Natural killer cell (primary cell): ENCODE measurements at regions not wholly inside any gene's neighbourhood (a gene's known extent, or its start where the extent isn't known, plus 50 kb on each side); places are given as distances from the start of the nearest gene placed in this dataset.

Experiments used
- ATAC-seq, 3 donors: fragments of 150-1000 bp in 2 of 3; fragments of 200-7000 bp in 1 of 3; cut with Tn5 transposase; 1 replicate in 1 of 3; 2 replicates in 2 of 3; pipeline ENCODE4 v1.10.0; 2021; ENCODE audit warnings: mild to moderate bottlenecking in 2 of 3, moderate library complexity in 2 of 3
- DNase-seq, 2 donors: peaks; one replicate each; pipeline versions ENCODE4 v3.0.0 to v3.0.0-alpha.2; 2013 to 2021; ENCODE audit warnings: mixed read lengths in 1 of 2
- H3K27ac ChIP-seq: one replicate; pipeline ENCODE4 v1.5.1; 2013; ENCODE audit warnings: mild to moderate bottlenecking, low read length
- H3K27me3 ChIP-seq: one replicate; pipeline ENCODE4 v1.6.1; 2013; ENCODE audit warnings: low read length; ENCODE audit not compliant: control insufficient read depth, insufficient read depth
- H3K36me3 ChIP-seq: one replicate; pipeline ENCODE4 v1.6.1; 2013; ENCODE audit warnings: low read length; ENCODE audit not compliant: control insufficient read depth, insufficient read depth
- H3K4me1 ChIP-seq: one replicate; pipeline ENCODE4 v1.6.1; 2013; ENCODE audit warnings: low read length; ENCODE audit not compliant: control insufficient read depth, insufficient read depth
- H3K4me3 ChIP-seq: one replicate; pipeline ENCODE4 v1.5.1; 2013; ENCODE audit warnings: low read length
- H3K9me3 ChIP-seq: one replicate; pipeline ENCODE4 v1.6.1; 2013; ENCODE audit warnings: low read length; ENCODE audit not compliant: control insufficient read depth, insufficient read depth
- H3K27ac Mint-ChIP-seq, 2 donors: one replicate each; pipeline ENCODE4 v1.8.0; 2022; ENCODE audit warnings: mild to moderate bottlenecking in 2 of 2, mixed read lengths in 2 of 2, moderate library complexity in 1 of 2
- H3K27me3 Mint-ChIP-seq, 2 donors: one replicate each; pipeline ENCODE4 v1.8.0; 2022; ENCODE audit warnings: low read depth in 2 of 2, mixed read lengths in 2 of 2
- H3K36me3 Mint-ChIP-seq: one replicate; pipeline ENCODE4 v1.8.0; 2022; ENCODE audit warnings: mixed read lengths
- H3K4me1 Mint-ChIP-seq, 2 donors: one replicate each; pipeline ENCODE4 v1.8.0; 2022; ENCODE audit warnings: mixed read lengths in 2 of 2
- H3K4me3 Mint-ChIP-seq: one replicate; pipeline ENCODE4 v1.8.0; 2022; ENCODE audit warnings: mild to moderate bottlenecking, moderate library complexity, mixed read lengths
- H3K9me3 Mint-ChIP-seq, 2 donors: one replicate each; pipeline ENCODE4 v1.8.0; 2022; ENCODE audit warnings: mixed read lengths in 2 of 2
- WGBS: methylation state at CpG from one replicate; pipeline ENCODE4 v1.1.7; 2013; ENCODE audit warnings: missing lambda C conversion rate; ENCODE audit not compliant: insufficient coverage; 5-methylcytosine and 5-hydroxymethylcytosine counted together
- intact Hi-C: fragments of 100-400 bp; cut with micrococcal nuclease; formaldehyde crosslinking; loops from one replicate; pipeline ENCODE4 v1.14.2; 2022
- TF ChIP-seq, protein P1 (sequence below): fragments of 200-600 bp; IDR thresholded peaks from one replicate; pipeline ENCODE4 v1.8.0; 2022; ENCODE audit warnings: antibody characterized with exemption

DNA sequence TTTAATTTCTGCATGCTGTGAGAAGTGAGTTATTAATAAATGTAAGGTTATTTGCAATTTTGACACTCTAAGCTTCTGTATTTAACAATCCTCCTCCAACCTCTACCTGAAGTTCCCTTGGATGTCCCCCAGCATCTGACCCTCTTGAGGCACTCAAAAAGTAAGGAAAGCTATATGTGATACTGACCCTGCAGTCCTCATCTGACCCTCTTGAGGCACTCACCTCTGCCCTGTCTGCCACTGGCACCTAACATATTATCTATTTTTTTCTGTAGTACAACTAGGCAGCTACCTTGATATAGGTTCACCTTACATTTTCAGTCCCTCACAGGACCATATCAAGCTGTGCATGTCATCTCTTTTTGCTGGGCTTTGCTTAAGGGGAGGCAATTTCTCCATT is 583.4 kb upstream of the PKDCC start:
- Mint-ChIP-seq H3K4me3 (no peak overlapping the region), H3K27ac (peak overlapping the region in 1 of 2 donors; percentile 14), H3K36me3 (no peaks in the 10 kb centered on the region), H3K4me1 (peaks cover 7% of the 10 kb centered on the region in 2 donors), H3K9me3 (no peaks in the 10 kb centered on the region), H3K27me3 (no peaks in the 10 kb centered on the region)
- intact Hi-C loops, result no loop called here
- ATAC-seq (no peak), DNase-seq (no peak)
- TF ChIP-seq, protein P1, sequence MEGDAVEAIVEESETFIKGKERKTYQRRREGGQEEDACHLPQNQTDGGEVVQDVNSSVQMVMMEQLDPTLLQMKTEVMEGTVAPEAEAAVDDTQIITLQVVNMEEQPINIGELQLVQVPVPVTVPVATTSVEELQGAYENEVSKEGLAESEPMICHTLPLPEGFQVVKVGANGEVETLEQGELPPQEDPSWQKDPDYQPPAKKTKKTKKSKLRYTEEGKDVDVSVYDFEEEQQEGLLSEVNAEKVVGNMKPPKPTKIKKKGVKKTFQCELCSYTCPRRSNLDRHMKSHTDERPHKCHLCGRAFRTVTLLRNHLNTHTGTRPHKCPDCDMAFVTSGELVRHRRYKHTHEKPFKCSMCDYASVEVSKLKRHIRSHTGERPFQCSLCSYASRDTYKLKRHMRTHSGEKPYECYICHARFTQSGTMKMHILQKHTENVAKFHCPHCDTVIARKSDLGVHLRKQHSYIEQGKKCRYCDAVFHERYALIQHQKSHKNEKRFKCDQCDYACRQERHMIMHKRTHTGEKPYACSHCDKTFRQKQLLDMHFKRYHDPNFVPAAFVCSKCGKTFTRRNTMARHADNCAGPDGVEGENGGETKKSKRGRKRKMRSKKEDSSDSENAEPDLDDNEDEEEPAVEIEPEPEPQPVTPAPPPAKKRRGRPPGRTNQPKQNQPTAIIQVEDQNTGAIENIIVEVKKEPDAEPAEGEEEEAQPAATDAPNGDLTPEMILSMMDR, result no peak
- Histone ChIP-seq H3K27ac (no peak overlapping the region), H3K36me3 (no peaks in the 10 kb centered on the region), H3K9me3 (no peaks in the 10 kb centered on the region), H3K4me1 (no peaks in the 10 kb centered on the region), H3K27me3 (no peaks in the 10 kb centered on the region), H3K4me3 (no peak overlapping the region)

DNA sequence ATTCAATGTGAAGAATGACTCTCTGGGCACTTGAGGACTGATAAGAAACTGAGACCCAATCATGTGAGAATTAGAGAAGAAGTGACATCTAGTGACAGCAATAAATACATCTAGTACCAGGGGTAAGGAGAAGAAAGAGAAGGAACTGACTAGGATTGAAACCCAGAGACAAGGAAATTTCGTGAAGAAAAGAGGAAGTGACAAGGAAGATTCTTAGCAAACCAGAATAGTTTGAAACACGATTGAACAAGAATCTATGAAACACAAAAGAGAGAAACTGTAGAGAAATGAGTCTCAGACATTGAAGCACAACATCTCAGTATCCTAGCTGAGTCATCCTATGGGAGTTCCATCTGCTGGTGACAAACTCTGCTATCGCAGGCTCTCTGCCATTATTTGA is 571.9 kb upstream of the PKDCC start:
- Histone ChIP-seq H3K27me3 (no peaks in the 10 kb centered on the region), H3K9me3 (no peaks in the 10 kb centered on the region), H3K36me3 (no peaks in the 10 kb centered on the region), H3K4me1 (no peaks in the 10 kb centered on the region), H3K4me3 (no peak overlapping the region), H3K27ac (no peak overlapping the region)
- DNase-seq (no peak), ATAC-seq (no peak)
- Mint-ChIP-seq H3K4me3 (no peak overlapping the region), H3K9me3 (no peaks in the 10 kb centered on the region), H3K4me1 (peaks cover 0 to 4% of the 10 kb centered on the region in 2 donors), H3K36me3 (peaks cover under 1% of the 10 kb centered on the region), H3K27me3 (peaks cover 5 to 9% of the 10 kb centered on the region in 2 donors), H3K27ac (no peak overlapping the region)
- 56% methylated on average over 3 of the region's 3 CpGs for WGBS
- intact Hi-C loops, result no loop called here
- TF ChIP-seq, protein P1, result no peak

DNA sequence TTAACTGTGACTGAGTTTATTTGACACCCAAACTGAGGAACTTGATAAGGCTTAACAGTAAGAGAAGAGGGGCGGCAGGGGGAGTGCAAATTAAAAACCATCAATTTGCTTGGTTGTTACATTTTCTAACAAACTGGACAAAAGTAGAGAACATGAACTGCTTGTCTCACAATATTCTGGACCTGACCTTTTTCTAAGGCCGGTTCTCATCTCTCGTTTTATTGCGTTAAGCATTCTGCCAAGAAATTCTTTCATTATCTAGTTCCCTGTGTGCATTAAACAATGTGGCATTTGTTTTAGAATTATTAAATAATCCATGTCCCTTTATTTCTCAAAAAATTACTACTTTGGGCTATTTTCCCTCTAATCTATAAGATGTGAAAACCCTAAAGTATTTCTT is 565.2 kb upstream of the PKDCC start:
- no peaks in the 10 kb centered on the region for H3K36me3 ChIP-seq
- no peaks in the 10 kb centered on the region for H3K4me1 Mint-ChIP-seq
- no peaks in the 10 kb centered on the region for H3K36me3 Mint-ChIP-seq
- no peaks in the 10 kb centered on the region for H3K27me3 ChIP-seq
- H3K27ac ChIP-seq, result no peak overlapping the region
- peaks cover 5 to 9% of the 10 kb centered on the region in 2 donors for H3K27me3 Mint-ChIP-seq
- intact Hi-C loops, result no loop called here
- 89% methylated on average over 3 of the region's 4 CpGs for WGBS
- TF ChIP-seq, protein P1, result no peak
- H3K4me3 ChIP-seq, result no peak overlapping the region
- no peaks in the 10 kb centered on the region for H3K9me3 Mint-ChIP-seq
- no peaks in the 10 kb centered on the region for H3K9me3 ChIP-seq
- ATAC-seq (no peak), DNase-seq (no peak)
- H3K27ac Mint-ChIP-seq, result no peak overlapping the region
- H3K4me1 ChIP-seq, result no peaks in the 10 kb centered on the region
- H3K4me3 Mint-ChIP-seq, result no peak overlapping the region

DNA sequence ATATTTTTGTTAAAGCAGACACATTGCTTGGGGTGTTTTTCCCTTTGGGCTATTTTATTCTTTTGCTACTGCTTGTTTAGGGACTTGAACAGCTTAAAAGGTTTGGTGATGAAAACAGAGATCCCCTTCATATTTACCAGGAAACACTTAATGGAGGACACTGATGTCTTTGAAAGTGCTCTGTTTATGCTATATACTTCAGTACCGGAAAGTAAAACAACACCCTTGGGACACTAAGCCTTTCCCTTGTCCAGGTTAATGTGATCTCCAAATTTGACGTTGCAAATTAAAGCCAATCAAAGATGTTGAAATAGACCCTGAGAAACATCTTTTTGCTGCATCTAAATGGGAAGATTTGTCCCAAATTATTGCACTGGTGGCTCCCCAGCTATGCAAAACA is 564.6 kb upstream of the PKDCC start:
- Histone ChIP-seq H3K4me1 (no peaks in the 10 kb centered on the region), H3K9me3 (no peaks in the 10 kb centered on the region), H3K36me3 (no peaks in the 10 kb centered on the region), H3K27ac (no peak overlapping the region), H3K27me3 (no peaks in the 10 kb centered on the region), H3K4me3 (no peak overlapping the region)
- ATAC-seq (no peak), DNase-seq (no peak)
- 91% methylated on average over 2 of the region's 2 CpGs for WGBS
- no peak overlapping the region for H3K27ac Mint-ChIP-seq
- H3K4me3 Mint-ChIP-seq, result no peak overlapping the region
- H3K36me3 Mint-ChIP-seq, result no peaks in the 10 kb centered on the region
- H3K4me1 Mint-ChIP-seq, result no peaks in the 10 kb centered on the region
- no peaks in the 10 kb centered on the region for H3K9me3 Mint-ChIP-seq
- TF ChIP-seq, protein P1, result no peak
- H3K27me3 Mint-ChIP-seq, result peaks cover 5 to 9% of the 10 kb centered on the region in 2 donors
- intact Hi-C loops, result no loop called here
